Activated T-cell treated with anti-CD3 and anti-CD28 coated beads, Interleukin-2, amount 50 U/mL, for 72 hours (primary cell): ENCODE measurements at regions not wholly inside any gene's neighbourhood (a gene's known extent, or its start where the extent isn't known, plus 50 kb on each side); places are given as distances from the start of the nearest gene placed in this dataset.

ENCODE experiments used
- ATAC-seq, 2 donors: fragments of 150-1000 bp; cut with Tn5 transposase; replicated peaks in 1 of 2; 2 replicates each; pipeline ENCODE4 v1.10.0; 2021; ENCODE audit warnings: moderate library complexity in 2 of 2, mild to moderate bottlenecking in 1 of 2
- DNase-seq, 2 donors: peaks; one replicate each; pipeline ENCODE4 v3.0.0; 2021 to 2022; ENCODE audit warnings: mixed read lengths in 1 of 2
- H3K27ac Mint-ChIP-seq: one replicate; pipeline ENCODE4 v1.8.0; 2022; ENCODE audit warnings: mild to moderate bottlenecking, moderate library complexity, mixed read lengths
- H3K27me3 Mint-ChIP-seq: one replicate; pipeline ENCODE4 v1.8.0; 2022; ENCODE audit warnings: low read depth, mixed read lengths
- H3K36me3 Mint-ChIP-seq, 2 donors: one replicate each; pipeline ENCODE4 v1.8.0; 2022; ENCODE audit warnings: mixed read lengths in 2 of 2, mild to moderate bottlenecking in 1 of 2; ENCODE audit not compliant: insufficient read depth in 2 of 2
- H3K4me1 Mint-ChIP-seq: one replicate; pipeline ENCODE4 v1.8.0; 2022; ENCODE audit warnings: low read depth, mixed read lengths
- H3K4me3 Mint-ChIP-seq, 2 donors: one replicate each; pipeline ENCODE4 v1.8.0; 2022; ENCODE audit warnings: mild to moderate bottlenecking in 2 of 2, mixed read lengths in 2 of 2, moderate library complexity in 2 of 2
- H3K9me3 Mint-ChIP-seq, 2 donors: one replicate each; pipeline ENCODE4 v1.8.0; 2022; ENCODE audit warnings: mixed read lengths in 2 of 2

DNA sequence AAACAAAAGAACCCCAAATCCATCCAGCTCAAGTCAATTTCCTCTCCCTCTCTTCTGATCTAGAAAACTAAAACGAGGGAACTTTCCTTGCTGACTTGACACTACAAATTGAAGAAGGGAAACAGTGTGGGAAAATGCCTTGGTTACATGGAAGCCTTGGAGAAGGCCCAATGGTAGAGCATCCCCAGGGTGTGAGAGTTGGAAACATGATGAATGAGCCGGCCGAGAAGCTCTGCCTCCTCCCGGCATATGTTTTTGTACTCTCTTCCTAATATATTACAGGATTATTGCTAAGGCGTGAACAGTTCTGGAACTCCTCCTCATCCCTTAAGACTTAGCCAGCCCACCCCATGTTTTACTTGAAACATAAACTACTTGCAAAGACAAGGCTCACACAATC is 618.2 kb upstream of the MGMT start:
- Mint-ChIP-seq H3K4me1 (no peaks in the 10 kb centered on the region), H3K27ac (no peak overlapping the region), H3K27me3 (no peaks in the 10 kb centered on the region), H3K9me3 (no peaks in the 10 kb centered on the region), H3K4me3 (no peak overlapping the region), H3K36me3 (no peaks in the 10 kb centered on the region)
- no peak for ATAC-seq
- DNase-seq: no peak

DNA sequence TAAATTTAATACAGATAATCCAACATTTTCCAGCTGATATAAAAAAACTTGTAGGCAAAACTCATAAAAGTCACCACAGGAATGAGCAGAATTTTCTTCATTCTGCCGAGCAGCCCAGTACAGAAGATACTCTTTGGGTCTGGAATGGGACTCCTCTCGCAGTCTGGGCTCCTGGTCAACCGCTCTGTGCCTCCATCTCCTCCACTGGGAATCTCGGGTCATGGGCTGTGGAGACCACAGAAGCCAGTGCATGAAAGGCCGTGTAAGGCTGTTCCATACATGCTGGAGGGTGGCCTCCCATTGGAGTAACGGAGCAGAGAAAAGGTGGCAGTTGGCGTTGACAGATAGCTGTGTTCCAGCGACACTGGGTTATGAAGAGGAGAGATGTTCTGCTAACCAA is 616.4 kb upstream of the MGMT start:
- no peak for DNase-seq
- no peak for ATAC-seq
- H3K9me3 Mint-ChIP-seq: no peaks in the 10 kb centered on the region
- H3K4me1 Mint-ChIP-seq: no peaks in the 10 kb centered on the region
- no peaks in the 10 kb centered on the region for H3K36me3 Mint-ChIP-seq
- no peak overlapping the region for H3K27ac Mint-ChIP-seq
- H3K4me3 Mint-ChIP-seq: no peak overlapping the region
- no peaks in the 10 kb centered on the region for H3K27me3 Mint-ChIP-seq

DNA sequence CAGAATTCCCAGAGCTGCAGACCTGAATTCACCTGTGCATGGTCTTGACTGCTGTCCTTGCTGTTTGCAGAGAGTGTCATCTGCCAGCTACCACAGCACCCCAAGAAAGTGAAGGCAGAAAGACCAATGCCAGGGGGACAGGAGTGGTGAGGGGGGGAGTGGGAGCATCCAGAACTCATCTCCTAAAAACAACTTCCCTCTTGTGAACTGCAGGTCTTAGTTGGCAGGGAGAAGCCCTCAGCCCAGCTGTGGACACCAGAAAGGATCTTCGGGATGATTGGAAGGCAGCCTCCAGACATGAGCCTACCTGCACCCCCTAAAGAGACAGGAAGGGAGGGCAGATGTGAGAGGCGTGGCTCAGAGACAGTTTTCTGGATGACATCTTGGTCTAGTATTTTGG is 615.8 kb upstream of the MGMT start:
- ATAC-seq (no peak), DNase-seq (no peak)
- Mint-ChIP-seq H3K9me3 (no peaks in the 10 kb centered on the region), H3K4me3 (no peak overlapping the region), H3K27me3 (no peaks in the 10 kb centered on the region), H3K27ac (no peak overlapping the region), H3K4me1 (no peaks in the 10 kb centered on the region), H3K36me3 (no peaks in the 10 kb centered on the region)

DNA sequence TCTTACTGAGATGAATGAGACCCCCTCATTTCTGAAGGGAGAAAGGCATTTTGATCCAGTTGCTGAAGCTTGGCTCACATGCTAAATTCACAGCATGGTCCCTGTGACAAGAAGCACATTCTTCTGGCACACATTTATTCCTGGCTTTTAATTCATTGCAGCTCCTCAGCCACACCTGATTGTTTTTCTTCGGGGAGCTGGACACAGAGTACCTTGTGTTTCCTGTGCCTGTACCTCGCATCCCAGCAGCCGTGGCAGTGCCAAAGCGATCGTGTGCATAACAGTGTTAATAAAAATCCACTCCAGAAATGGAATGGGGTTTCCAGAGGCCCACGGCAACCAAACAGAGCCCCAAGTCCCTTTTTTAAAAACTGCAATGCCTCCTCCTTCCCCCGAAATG is 615.3 kb upstream of the MGMT start:
- Mint-ChIP-seq H3K4me3 (no peak overlapping the region), H3K27me3 (no peaks in the 10 kb centered on the region), H3K27ac (no peak overlapping the region), H3K9me3 (no peaks in the 10 kb centered on the region), H3K4me1 (no peaks in the 10 kb centered on the region), H3K36me3 (no peaks in the 10 kb centered on the region)
- ATAC-seq: no peak
- DNase-seq: no peak

DNA sequence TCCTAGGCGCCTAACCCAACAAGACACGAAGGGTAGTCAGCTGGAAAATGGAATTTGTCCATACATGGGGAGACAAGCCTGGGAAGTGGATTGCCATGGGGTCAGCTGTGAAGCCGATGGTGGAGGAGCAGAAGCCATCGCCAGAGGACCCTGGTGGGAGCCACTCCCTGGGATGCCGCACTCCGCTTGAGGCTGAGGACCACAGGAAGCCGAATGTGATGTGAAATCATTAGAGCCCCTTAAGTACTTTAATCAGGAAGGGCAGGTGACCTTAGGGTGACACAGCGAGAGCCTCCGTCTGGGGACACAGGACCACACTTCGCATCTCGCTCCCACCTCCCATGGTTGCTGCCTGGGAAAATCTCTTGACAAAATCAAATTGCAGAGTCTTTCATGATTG is 614.6 kb upstream of the MGMT start:
- Mint-ChIP-seq H3K27me3 (peaks cover 2% of the 10 kb centered on the region), H3K9me3 (no peaks in the 10 kb centered on the region), H3K4me3 (no peak overlapping the region), H3K27ac (no peak overlapping the region), H3K4me1 (no peaks in the 10 kb centered on the region), H3K36me3 (no peaks in the 10 kb centered on the region)
- DNase-seq: no peak
- no peak for ATAC-seq

DNA sequence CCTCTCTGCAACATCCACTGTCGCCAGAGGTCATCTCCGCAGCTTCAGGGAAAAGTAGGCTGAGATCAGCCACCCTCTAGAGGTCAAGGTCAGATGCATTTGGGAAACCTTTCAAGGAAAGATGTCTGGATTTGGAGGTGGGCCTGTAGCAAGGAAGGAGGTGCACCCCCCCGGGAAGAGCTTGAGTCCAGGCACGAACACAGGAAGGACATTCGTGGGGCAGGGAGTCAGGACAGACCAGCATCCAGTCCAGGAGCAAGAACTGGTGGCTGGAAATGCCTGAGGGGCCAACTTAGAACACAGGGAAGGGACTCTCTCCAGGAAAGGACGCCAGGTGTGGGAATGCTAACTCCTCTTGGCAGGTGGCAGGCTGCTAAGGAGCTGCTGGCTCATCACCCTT is 614.1 kb upstream of the MGMT start:
- no peaks in the 10 kb centered on the region for H3K9me3 Mint-ChIP-seq
- H3K36me3 Mint-ChIP-seq: no peaks in the 10 kb centered on the region
- no peak overlapping the region for H3K4me3 Mint-ChIP-seq
- no peaks in the 10 kb centered on the region for H3K4me1 Mint-ChIP-seq
- H3K27me3 Mint-ChIP-seq: peaks cover 6% of the 10 kb centered on the region
- ATAC-seq (no peak), DNase-seq (no peak)
- no peak overlapping the region for H3K27ac Mint-ChIP-seq

DNA sequence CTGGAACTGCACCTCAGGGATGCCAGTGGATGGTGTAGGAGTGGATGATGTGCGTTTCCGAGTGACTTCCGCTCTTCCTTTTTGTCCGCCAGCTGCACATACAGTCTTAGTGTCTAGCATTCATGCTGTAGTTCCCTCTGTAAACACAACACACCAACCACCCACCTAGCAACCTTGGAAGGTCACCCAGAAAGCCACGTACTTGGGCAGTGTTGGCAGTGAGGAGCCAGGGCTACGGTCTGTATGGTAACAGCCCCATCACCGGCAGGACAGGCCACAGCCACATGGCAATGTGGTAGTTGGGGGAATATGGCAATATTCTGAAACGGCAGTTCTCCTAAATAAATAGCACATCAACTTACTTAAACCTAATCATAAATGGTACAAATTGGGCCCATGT is 613.5 kb upstream of the MGMT start:
- ATAC-seq: no peak
- H3K4me1 Mint-ChIP-seq: no peaks in the 10 kb centered on the region
- no peaks in the 10 kb centered on the region for H3K9me3 Mint-ChIP-seq
- no peaks in the 10 kb centered on the region for H3K36me3 Mint-ChIP-seq
- peaks cover 9% of the 10 kb centered on the region for H3K27me3 Mint-ChIP-seq
- no peak overlapping the region for H3K27ac Mint-ChIP-seq
- no peak for DNase-seq
- no peak overlapping the region for H3K4me3 Mint-ChIP-seq

DNA sequence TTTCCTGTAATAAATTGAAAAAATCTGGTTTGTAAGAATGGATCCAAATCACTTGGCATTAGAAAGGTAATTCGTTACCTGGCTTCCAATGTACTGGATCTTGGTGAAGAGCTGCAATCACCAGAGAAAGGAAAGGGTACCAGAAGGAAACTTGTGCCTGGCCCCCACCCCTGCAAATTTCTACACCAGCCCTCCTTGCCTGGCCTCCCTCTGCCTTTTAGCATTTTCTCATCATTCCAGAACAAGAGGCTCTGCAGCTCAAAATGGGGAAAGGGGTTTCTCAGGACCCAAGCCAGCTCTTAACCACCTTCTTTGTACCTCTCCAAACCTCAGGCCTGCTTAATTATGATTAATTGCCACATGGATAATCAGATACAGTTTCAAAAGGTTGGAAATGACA is 612.8 kb upstream of the MGMT start:
- Mint-ChIP-seq H3K4me3 (no peak overlapping the region), H3K36me3 (no peaks in the 10 kb centered on the region), H3K27ac (no peak overlapping the region), H3K9me3 (no peaks in the 10 kb centered on the region), H3K4me1 (no peaks in the 10 kb centered on the region), H3K27me3 (peaks cover 9% of the 10 kb centered on the region)
- DNase-seq (no peak), ATAC-seq (no peak)

DNA sequence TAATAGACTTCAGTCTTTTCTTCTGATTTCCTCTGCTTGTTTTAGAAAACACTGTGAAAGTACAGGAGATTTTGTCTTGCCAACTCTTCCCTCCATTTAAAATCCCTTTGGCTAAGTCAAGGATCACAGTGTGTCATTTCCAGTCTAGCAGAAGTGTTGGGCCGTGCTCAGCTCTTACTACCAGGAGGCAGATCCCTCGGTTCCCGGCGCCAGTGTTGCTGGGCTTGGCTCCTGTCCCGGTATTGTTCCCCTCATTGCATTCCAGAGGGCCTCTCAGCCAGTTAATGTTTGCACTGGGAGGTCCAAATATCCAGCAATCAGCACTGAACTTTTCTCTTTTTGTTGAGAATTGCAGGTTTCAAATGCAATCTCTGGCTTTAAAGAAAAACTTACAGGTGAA is 612.1 kb upstream of the MGMT start:
- Mint-ChIP-seq H3K27ac (no peak overlapping the region), H3K4me1 (no peaks in the 10 kb centered on the region), H3K4me3 (no peak overlapping the region), H3K36me3 (no peaks in the 10 kb centered on the region), H3K9me3 (no peaks in the 10 kb centered on the region), H3K27me3 (peaks cover 9% of the 10 kb centered on the region)
- no peak for DNase-seq
- ATAC-seq: no peak

DNA sequence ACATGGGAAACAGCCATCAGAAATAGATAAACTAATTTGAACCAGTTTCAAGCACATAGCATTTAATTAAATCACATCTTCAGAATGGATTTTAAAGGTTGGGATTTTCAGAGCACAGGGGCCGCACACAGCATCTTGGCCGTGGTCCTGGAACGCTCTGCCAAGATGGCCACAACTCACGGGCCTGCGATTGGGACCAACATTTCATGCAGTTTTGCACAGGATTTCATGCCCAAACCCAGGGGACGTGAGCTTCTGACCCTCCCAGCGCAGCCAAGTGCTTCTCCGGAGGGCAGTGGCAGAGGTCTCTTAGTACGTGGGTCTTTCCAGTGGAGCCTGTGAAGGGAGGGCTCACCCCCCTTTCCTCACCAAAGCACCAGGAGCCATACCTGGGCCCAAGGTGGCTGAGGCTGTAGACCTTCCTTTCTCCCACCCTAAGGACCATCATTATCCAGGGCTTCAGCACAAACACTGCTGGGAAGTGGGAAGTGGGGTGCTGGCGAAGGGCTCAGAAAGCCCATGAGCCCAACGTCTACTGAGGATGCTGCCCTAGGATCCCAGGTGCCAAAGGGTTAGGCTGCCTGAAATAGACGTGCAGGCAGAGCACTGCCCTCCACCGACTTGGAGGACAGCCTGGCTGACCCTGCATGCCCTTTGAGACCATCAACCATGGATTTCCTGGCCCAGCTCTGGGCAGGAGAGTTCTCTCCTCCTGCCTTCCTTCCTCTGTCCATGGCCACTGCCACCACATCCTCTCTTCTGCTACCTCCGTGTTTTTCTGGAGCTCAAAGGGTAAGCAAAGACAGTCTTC is 611.2 kb upstream of the MGMT start:
- DNase-seq: no peak
- peaks cover 9% of the 10 kb centered on the region for H3K27me3 Mint-ChIP-seq

DNA sequence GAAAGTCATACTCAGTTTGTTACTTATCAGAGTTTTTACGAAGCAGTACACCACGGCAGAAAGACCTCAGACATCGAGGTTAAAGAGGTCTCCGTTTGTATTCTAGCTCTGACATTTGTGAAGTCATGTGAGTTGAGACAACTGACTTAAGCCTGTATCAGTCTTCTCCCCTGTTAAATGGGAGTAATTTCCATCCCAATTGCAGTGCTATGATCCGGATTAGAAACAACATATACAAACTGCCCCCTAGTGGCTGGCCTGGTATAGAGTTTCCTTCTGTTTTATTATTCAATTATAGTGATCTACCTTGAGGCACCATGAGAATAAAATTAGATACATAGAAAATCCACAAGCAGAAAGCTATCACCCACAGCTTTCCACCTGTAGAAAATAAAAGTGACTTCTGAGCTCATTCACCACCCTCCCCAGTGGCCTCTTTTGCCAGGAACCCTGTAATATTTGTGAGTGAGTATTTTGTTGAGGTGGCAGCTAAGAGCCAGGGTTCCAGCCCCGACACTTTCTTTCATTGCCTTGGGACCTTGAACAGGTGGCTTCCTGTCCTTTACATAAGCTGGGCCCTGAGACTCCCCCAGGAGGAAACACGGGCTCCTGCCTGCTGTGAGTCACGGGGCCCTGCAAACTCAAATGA is 607.2 kb upstream of the MGMT start:
- ATAC-seq: no peak

More for the DNA sequence above, 611.2 kb upstream of the MGMT start:
- H3K4me1 Mint-ChIP-seq: no peaks in the 10 kb centered on the region
- H3K4me3 Mint-ChIP-seq: no peak overlapping the region
- no peaks in the 10 kb centered on the region for H3K36me3 Mint-ChIP-seq
- H3K27ac Mint-ChIP-seq: no peak overlapping the region
- no peak for ATAC-seq
- no peaks in the 10 kb centered on the region for H3K9me3 Mint-ChIP-seq

DNA sequence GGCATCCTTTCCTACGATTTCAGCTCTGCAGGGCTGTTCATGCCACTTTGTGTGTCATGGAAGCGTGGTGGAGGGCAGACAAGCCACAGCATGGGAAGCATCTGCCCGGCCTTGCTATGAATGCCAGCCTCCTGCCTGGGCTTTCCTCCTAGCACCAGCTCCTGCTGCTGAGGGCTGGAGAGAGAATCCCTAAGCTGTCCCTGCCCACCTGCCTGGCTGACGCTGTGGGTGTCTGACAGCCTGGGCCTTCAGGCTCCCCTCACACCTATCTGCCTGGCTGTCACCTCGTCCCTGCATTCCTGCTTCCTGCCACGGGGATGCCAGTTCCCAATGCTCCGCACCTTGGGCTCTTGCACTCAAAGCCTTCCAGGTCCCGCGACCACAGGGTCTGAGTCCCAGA is 606.5 kb upstream of the MGMT start:
- Mint-ChIP-seq H3K4me3 (no peak overlapping the region), H3K9me3 (no peaks in the 10 kb centered on the region), H3K27me3 (peaks cover 9% of the 10 kb centered on the region), H3K27ac (no peak overlapping the region), H3K4me1 (no peaks in the 10 kb centered on the region), H3K36me3 (no peaks in the 10 kb centered on the region)
- ATAC-seq (no peak), DNase-seq (no peak)

More for the DNA sequence above, 607.2 kb upstream of the MGMT start:
- no peaks in the 10 kb centered on the region for H3K9me3 Mint-ChIP-seq
- H3K27me3 Mint-ChIP-seq: peaks cover 9% of the 10 kb centered on the region
- no peaks in the 10 kb centered on the region for H3K36me3 Mint-ChIP-seq
- H3K4me3 Mint-ChIP-seq: no peak overlapping the region
- peak; percentile 13 to 37 for DNase-seq
- no peaks in the 10 kb centered on the region for H3K4me1 Mint-ChIP-seq
- H3K27ac Mint-ChIP-seq: no peak overlapping the region

DNA sequence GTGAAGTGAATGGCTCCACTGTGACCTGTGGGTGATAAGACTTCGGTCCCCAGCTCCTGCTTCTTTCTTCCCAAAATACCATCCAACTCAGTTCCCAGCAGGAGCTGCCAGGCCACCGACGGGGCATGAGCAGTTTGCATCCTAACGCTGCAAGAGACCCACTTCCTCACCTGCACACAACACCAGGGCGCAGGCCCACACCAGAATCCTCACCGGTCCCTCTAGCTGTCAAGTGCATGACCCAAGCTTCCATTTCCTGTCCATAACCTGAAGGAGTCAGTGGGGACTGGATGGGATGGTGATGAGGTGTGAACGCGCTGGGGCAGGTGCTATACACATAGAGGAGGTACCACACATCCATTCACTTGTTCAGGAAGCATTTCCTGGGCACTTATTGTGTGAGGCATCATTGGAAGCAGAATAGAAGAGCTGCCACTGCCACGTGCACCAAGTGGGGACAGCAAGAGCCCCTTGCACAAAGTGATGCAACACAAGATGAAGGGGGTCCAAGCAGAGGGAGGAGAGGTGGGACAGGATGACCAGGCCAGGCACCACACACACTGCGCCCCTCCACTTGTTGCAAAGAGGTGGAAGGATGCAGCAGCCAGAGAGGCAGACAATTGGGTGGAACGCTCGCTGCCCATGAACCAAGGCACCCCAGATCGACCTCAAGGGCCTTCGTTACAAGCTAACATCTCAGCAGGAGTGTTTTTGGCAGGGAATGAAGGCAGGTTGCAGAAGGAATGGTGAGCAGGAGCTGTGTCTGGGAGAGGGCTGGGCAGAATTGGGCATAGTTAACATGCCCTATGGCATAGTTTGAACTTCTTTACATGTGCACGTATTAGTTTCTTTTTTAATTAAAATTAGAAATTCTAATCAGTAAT is 605.8 kb upstream of the MGMT start:
- no peak for ATAC-seq
- H3K4me3 Mint-ChIP-seq: no peak overlapping the region
- no peaks in the 10 kb centered on the region for H3K4me1 Mint-ChIP-seq

More for the DNA sequence above, 605.8 kb upstream of the MGMT start:
- DNase-seq: no peak
- Mint-ChIP-seq H3K36me3 (no peaks in the 10 kb centered on the region), H3K27ac (no peak overlapping the region), H3K9me3 (no peaks in the 10 kb centered on the region), H3K27me3 (peaks cover 9% of the 10 kb centered on the region)
